Activated CD4-positive, CD25-positive, alpha-beta regulatory T cell treated with anti-CD3 and anti-CD28 coated beads, Interleukin-2, amount 50 U/mL, for 16 hours (primary cell): ENCODE measurements at regions not wholly inside any gene's neighbourhood (a gene's known extent, or its start where the extent isn't known, plus 50 kb on each side); places are given as distances from the start of the nearest gene placed in this dataset.
A peak's percentile ranks its signal among the peaks of the same experiment; 100 is the strongest.

Experiments
- DNase-seq: peaks from one replicate; pipeline ENCODE4 v3.0.0-alpha.2; 2020; ENCODE audit warnings: low read depth, low spot score

- DNase-seq = no peak
These were observed 107.5 kb downstream of the CYSLTR2 start for GRCh38 chr13:48761256-48761655.

GRCh38 chr13:48769107-48769704 lies 115.5 kb downstream of the CYSLTR2 start:
- peak; percentile 74 for DNase-seq

GRCh38 chr13:48770372-48770771 lies 116.6 kb downstream of the CYSLTR2 start:
- DNase-seq = no peak

- no peak for DNase-seq
These were observed 119.2 kb downstream of the CYSLTR2 start for GRCh38 chr13:48772908-48773307.

- DNase-seq = no peak
These were observed 120.0 kb downstream of the CYSLTR2 start for GRCh38 chr13:48773531-48774275.

GRCh38 chr13:48775285-48775684 lies 121.6 kb downstream of the CYSLTR2 start:
- no peak for DNase-seq

- DNase-seq = no peak
These were observed 122.1 kb downstream of the CYSLTR2 start for GRCh38 chr13:48775804-48776203.

- no peak for DNase-seq
These were observed 122.7 kb downstream of the CYSLTR2 start for GRCh38 chr13:48776401-48776800.

- DNase-seq = no peak
These were observed 124.9 kb downstream of the CYSLTR2 start for GRCh38 chr13:48778610-48779009.

- no peak for DNase-seq
These were observed 127.1 kb downstream of the CYSLTR2 start for GRCh38 chr13:48780713-48781341.

- DNase-seq = no peak
These were observed 128.7 kb downstream of the CYSLTR2 start for GRCh38 chr13:48782429-48782840.

GRCh38 chr13:48783181-48783630 lies 129.5 kb downstream of the CYSLTR2 start:
- DNase-seq = no peak

GRCh38 chr13:48783695-48784230 lies 130.0 kb downstream of the CYSLTR2 start:
- DNase-seq = no peak

GRCh38 chr13:48784916-48785548 lies 131.3 kb downstream of the CYSLTR2 start:
- no peak for DNase-seq

- DNase-seq = no peak
These were observed 136.5 kb downstream of the CYSLTR2 start for GRCh38 chr13:48790199-48790598.

GRCh38 chr13:48790966-48791365 lies 137.2 kb downstream of the CYSLTR2 start:
- DNase-seq = no peak

GRCh38 chr13:48797127-48797526 lies 143.4 kb downstream of the CYSLTR2 start:
- no peak for DNase-seq

- DNase-seq = no peak
These were observed 144.0 kb downstream of the CYSLTR2 start for GRCh38 chr13:48797761-48798160.

- DNase-seq = no peak
These were observed 144.5 kb downstream of the CYSLTR2 start for GRCh38 chr13:48798180-48798579.

- DNase-seq = no peak
These were observed 147.5 kb downstream of the CYSLTR2 start for GRCh38 chr13:48801255-48801654.

GRCh38 chr13:48804821-48805601 lies 151.3 kb downstream of the CYSLTR2 start:
- DNase-seq = no peak
